Transverse colon (tissue), 4 donors: ENCODE measurements at regions not wholly inside any gene's neighbourhood (a gene's known extent, or its start where the extent isn't known, plus 50 kb on each side); places are given as distances from the start of the nearest gene placed in this dataset.

ENCODE experiments used
- CTCF ChIP-seq, 5 experiments: fragments of 200-600 bp in 3 of 5; fragments of 450-650 bp in 2 of 5; sonication (generic) in 3 of 5; IDR thresholded peaks; 1 replicate in 2 of 5; 2 replicates in 3 of 5; pipeline ENCODE4 v1.5.1; 2016 to 2017; ENCODE audit warnings: antibody characterized with exemption in 5 of 5, inconsistent platforms in 3 of 5, mild to moderate bottlenecking in 2 of 5, moderate library complexity in 1 of 5
- EP300 ChIP-seq: sonication (generic); formaldehyde crosslinking; IDR thresholded peaks from one replicate; pipeline ENCODE4 v1.6.1; 2017; ENCODE audit warnings: antibody characterized with exemption, low read depth
- POLR2A ChIP-seq: fragments of 450-650 bp; IDR thresholded peaks from one replicate; pipeline ENCODE4 v1.6.1; 2016; ENCODE audit warnings: antibody characterized with exemption, mild to moderate bottlenecking, moderate library complexity
- POLR2AphosphoS5 ChIP-seq, 3 donors: sonication (generic); formaldehyde crosslinking; IDR thresholded peaks; one replicate each; pipeline ENCODE4 v1.6.1; 2016; ENCODE audit warnings: antibody characterized with exemption in 3 of 3

DNA sequence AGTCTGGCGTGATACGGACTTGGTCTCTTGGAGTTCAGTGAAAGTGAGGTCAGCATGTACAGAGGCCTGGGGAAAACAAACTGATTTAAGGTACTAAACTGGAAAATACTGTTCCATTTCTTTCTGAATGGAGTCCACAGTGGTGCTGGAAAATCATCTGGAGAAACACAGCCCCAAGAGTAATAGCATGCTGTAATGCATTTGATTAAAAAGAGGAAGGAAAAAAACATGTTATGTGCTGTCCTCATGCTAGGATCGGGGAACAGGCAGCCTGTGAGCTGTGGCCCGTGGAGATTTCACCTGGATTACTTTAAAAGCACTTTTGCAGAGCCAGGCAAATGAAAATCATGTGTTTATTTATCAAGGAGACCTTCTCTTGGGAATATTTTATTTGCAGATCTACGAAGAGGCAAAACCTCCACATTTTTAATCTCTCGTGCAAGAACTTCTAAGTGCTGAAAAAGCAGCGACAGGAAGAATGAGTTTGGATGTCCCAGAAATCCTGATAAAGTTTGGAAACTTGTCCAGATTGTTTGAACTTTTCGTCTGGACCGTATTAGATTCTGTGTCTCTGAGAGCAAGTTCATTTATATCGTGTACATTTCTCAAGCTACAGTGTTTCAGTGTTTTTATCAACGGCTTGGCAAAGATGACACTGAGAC, 228.8 kb downstream of the GAS1 start:
- TF ChIP-seq CTCF (IDR thresholded peaks at IDR 0.05) (no peak), POLR2AphosphoS5 (IDR thresholded peaks at IDR 0.05) (no peak), POLR2A (no peak), EP300 (no peak)
